ENCODE measurements at regions not wholly inside any gene's neighbourhood (a gene's known extent, or its start where the extent isn't known, plus 50 kb on each side); places are given as distances from the start of the nearest gene placed in this dataset.

- TF ChIP-seq POLR2AphosphoS5 (IDR thresholded peaks at IDR 0.05; ENCODE audit: low read depth) (no peak), CTCF (IDR thresholded peaks at IDR 0.05; ENCODE audit: insufficient read depth, low read length) (no peak), REST (IDR thresholded peaks at IDR 0.05; ENCODE audit: insufficient replicate concordance, low read depth) (no peak), SPI1 (IDR thresholded peaks at IDR 0.05; ENCODE audit: borderline replicate concordance, low read depth) (no peak), GABPA (IDR thresholded peaks at IDR 0.05; ENCODE audit: low read depth) (no peak)
Observed at GRCh38 chr4:180734753-180735432, 1508.3 kb upstream of the TENM3 start.

Measured in HL-60 (cell line).